Tibial artery (tissue), 4 donors: ENCODE measurements at regions not wholly inside any gene's neighbourhood (a gene's known extent, or its start where the extent isn't known, plus 50 kb on each side); places are given as distances from the start of the nearest gene placed in this dataset.
A peak's percentile ranks its signal among the peaks of the same experiment; 100 is the strongest.

ENCODE experiments used
- DNase-seq, 2 donors: peaks; one replicate each; pipeline ENCODE4 v3.0.0-alpha.2; 2019
- H3K27ac ChIP-seq, 2 donors: fragments of 200-600 bp; sonication (generic) in 1 of 2; 1 replicate in 1 of 2; 2 replicates in 1 of 2; pipeline ENCODE4 v1.5.1; 2018 to 2019; ENCODE audit warnings: mild to moderate bottlenecking in 1 of 2
- H3K27me3 ChIP-seq, 2 donors: fragments of 200-600 bp; sonication (generic) in 1 of 2; one replicate each; pipeline versions ENCODE4 v1.5.1 to v1.6.0; 2016 to 2019
- H3K36me3 ChIP-seq, 3 donors: fragments of 200-600 bp; sonication (generic) in 2 of 3; one replicate each; pipeline ENCODE4 v1.5.1; 2016 to 2019; ENCODE audit warnings: mild to moderate bottlenecking in 2 of 3
- H3K4me1 ChIP-seq, 4 donors: fragments of 200-600 bp; sonication (generic) in 2 of 4; 1 replicate in 3 of 4; 2 replicates in 1 of 4; pipeline ENCODE4 v1.5.1; 2016 to 2019
- H3K4me3 ChIP-seq, 2 donors: fragments of 200-600 bp; sonication (generic) in 1 of 2; 1 replicate in 1 of 2; 2 replicates in 1 of 2; pipeline ENCODE4 v1.5.1; 2018 to 2019; ENCODE audit warnings: mild to moderate bottlenecking in 2 of 2
- H3K9me3 ChIP-seq, 3 donors: fragments of 200-600 bp; sonication (generic) in 1 of 3; one replicate each; pipeline ENCODE4 v1.5.1; 2016 to 2019
- CTCF ChIP-seq, 2 experiments: fragments of 200-600 bp in 1 of 2; fragments of 450-650 bp in 1 of 2; IDR thresholded peaks; one replicate each; pipeline ENCODE4 v1.5.1; 2017 to 2019; ENCODE audit warnings: antibody characterized with exemption in 2 of 2, mild to moderate bottlenecking in 1 of 2, moderate library complexity in 1 of 2
- intact Hi-C: fragments of 100-400 bp; cut with DNase I; formaldehyde crosslinking; loops from one replicate; pipeline ENCODE4 v1.15.0; 2023; ENCODE audit warnings: low total_unique reads

DNA sequence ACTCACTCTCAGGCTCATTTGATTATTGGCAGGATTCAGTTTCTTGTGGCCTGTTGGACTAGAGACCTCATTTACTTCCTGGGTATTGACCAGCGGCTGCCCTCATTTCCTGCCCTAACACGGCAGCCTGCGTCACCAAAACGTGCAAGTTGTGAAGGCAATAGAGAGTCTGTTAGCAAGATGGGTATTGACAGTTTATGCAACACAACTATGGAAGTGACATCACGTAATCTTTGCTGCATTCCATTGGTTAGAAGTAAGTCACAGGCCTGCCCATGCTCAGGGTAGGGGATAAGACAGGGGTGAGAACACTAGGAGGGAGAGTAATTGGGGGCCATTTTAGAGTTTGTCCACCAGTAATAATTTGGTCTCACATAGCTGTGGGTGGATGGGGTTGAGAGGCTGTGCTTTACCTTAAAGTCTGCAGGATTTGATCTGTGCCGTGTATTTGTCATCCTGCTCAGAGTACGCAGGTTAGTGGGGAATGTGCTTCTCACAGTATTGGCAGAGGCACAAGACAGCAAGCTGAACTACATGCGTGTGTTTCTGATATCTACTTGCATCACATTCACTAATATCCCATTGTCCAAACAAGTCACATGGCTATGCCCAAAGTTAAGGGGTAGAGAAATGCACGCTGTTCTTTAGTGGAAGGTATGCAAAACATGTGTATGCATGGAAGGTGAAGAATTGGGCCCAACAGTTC lies 83.3 kb downstream of the EDEM1 start:
- peaks cover 0 to 8% (median 2%) of the 10 kb centered on the region in 4 donors for H3K4me1 ChIP-seq
- H3K27me3 ChIP-seq = no peaks in the 10 kb centered on the region
- no peaks in the 10 kb centered on the region for H3K9me3 ChIP-seq
- intact Hi-C loops = no loop called here
- no peaks in the 10 kb centered on the region for H3K36me3 ChIP-seq
- no peak for TF ChIP-seq CTCF (IDR thresholded peaks at IDR 0.05)
- no peak overlapping the region for H3K27ac ChIP-seq
- no peak overlapping the region for H3K4me3 ChIP-seq
- no peak for DNase-seq

- H3K4me3 ChIP-seq = no peak overlapping the region
- no peaks in the 10 kb centered on the region for H3K9me3 ChIP-seq
- peaks cover 0 to 12% (median 2%) of the 10 kb centered on the region in 4 donors for H3K4me1 ChIP-seq
- no peak for DNase-seq
- no peaks in the 10 kb centered on the region for H3K36me3 ChIP-seq
- H3K27me3 ChIP-seq = no peaks in the 10 kb centered on the region
- no peak for TF ChIP-seq CTCF (IDR thresholded peaks at IDR 0.05)
- no peak overlapping the region for H3K27ac ChIP-seq
- intact Hi-C loops = no loop called here
Measured at GRCh38 chr3:5271372-5271683, 83.8 kb downstream of the EDEM1 start.

GRCh38 chr3:5272387-5272786 lies 84.9 kb downstream of the EDEM1 start:
- H3K4me1 ChIP-seq = peaks cover 0 to 12% (median 2%) of the 10 kb centered on the region in 4 donors
- no peaks in the 10 kb centered on the region for H3K9me3 ChIP-seq
- DNase-seq = no peak
- no peaks in the 10 kb centered on the region for H3K36me3 ChIP-seq
- no peak for TF ChIP-seq CTCF (IDR thresholded peaks at IDR 0.05)
- H3K4me3 ChIP-seq = no peak overlapping the region
- H3K27ac ChIP-seq = no peak overlapping the region
- H3K27me3 ChIP-seq = no peaks in the 10 kb centered on the region
- intact Hi-C loops = no loop called here

DNA sequence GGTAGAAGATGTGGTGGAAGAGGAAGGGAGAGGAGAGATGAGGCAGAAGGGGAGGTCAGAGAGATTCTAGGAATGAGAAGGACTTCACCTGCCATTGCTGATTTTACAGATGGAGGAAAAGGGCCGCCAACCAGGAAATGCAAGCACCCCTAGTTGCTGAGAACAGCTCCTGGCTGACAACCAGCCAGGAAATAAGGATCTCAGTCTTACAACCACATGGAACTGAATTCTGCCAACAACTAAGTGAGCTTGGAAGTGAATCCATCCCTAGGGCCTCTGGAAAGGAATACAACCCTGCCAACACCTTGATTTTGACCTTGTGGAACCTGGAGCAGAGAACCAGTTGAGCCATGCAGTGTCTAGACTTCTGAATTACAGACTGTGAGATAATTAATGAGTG lies 86.6 kb downstream of the EDEM1 start:
- H3K27me3 ChIP-seq = no peaks in the 10 kb centered on the region
- intact Hi-C loops = no loop called here
- no peak overlapping the region for H3K27ac ChIP-seq
- H3K36me3 ChIP-seq = no peaks in the 10 kb centered on the region
- no peak for TF ChIP-seq CTCF (IDR thresholded peaks at IDR 0.05)
- H3K4me1 ChIP-seq = peaks cover 0 to 12% (median 2%) of the 10 kb centered on the region in 4 donors
- H3K4me3 ChIP-seq = no peak overlapping the region
- peaks cover 0 to 2% (median 0%) of the 10 kb centered on the region in 3 donors for H3K9me3 ChIP-seq
- no peak for DNase-seq

GRCh38 chr3:5275529-5275928 lies 88.0 kb downstream of the EDEM1 start:
- TF ChIP-seq CTCF (IDR thresholded peaks at IDR 0.05) = no peak
- H3K27ac ChIP-seq = peak overlapping the region in 1 of 2 donors; percentile 6
- no peak overlapping the region for H3K4me3 ChIP-seq
- H3K4me1 ChIP-seq = peaks cover 0 to 12% (median 2%) of the 10 kb centered on the region in 4 donors
- H3K27me3 ChIP-seq = no peaks in the 10 kb centered on the region
- peaks cover 0 to 11% (median 5%) of the 10 kb centered on the region in 3 donors for H3K9me3 ChIP-seq
- H3K36me3 ChIP-seq = no peaks in the 10 kb centered on the region
- DNase-seq = no peak
- intact Hi-C loops = no loop called here
